ENCODE measurements at regions not wholly inside any gene's neighbourhood (a gene's known extent, or its start where the extent isn't known, plus 50 kb on each side); places are given as distances from the start of the nearest gene placed in this dataset.

- no peaks in the 10 kb centered on the region for H3K4me1 ChIP-seq (ENCODE audit: insufficient read depth)
- DNase-seq (ENCODE audit: low spot score) = no peak
- H3K79me2 ChIP-seq = no peaks in the 10 kb centered on the region
- no peak overlapping the region for H3K4me2 ChIP-seq
- 100% methylated on average over 1 of the region's 1 CpG for WGBS (ENCODE audit: low lambda C conversion rate, missing lambda C conversion rate)
- no peaks in the 10 kb centered on the region for H3K27me3 ChIP-seq
- H3K9me2 ChIP-seq (replicated peaks; ENCODE audit: insufficient read depth) = no peaks in the 10 kb centered on the region
- no peak for TF ChIP-seq EZH2phosphoT487 (IDR thresholded peaks at IDR 0.05; ENCODE audit: low read depth, severe bottlenecking, unreplicated experiment)
- TF ChIP-seq EZH2 (IDR thresholded peaks at IDR 0.05; ENCODE audit: borderline replicate concordance) = no peak
- no peak for TF ChIP-seq CTCF (IDR thresholded peaks at IDR 0.05; ENCODE audit: poor library complexity)
- no peaks in the 10 kb centered on the region for H3K9me3 ChIP-seq (ENCODE audit: low read depth)
- H3K36me3 ChIP-seq (replicated peaks; ENCODE audit: insufficient read depth, low read depth) = no peaks in the 10 kb centered on the region
- H4K20me1 ChIP-seq (ENCODE audit: insufficient read depth, poor library complexity, severe bottlenecking) = no peaks in the 10 kb centered on the region
- no peak overlapping the region for H2AFZ ChIP-seq
- H3K4me3 ChIP-seq = no peak overlapping the region
- H3K27ac ChIP-seq = no peak overlapping the region
These were observed 96.8 kb upstream of the PJA2 start for GRCh38 chr5:109506556-109506955.

- Histone ChIP-seq H3K79me2 (no peaks in the 10 kb centered on the region), H3K36me3 (replicated peaks; ENCODE audit: insufficient read depth, low read depth) (no peaks in the 10 kb centered on the region), H3K27me3 (no peaks in the 10 kb centered on the region), H3K4me3 (no peak overlapping the region), H3K4me1 (ENCODE audit: insufficient read depth) (no peaks in the 10 kb centered on the region), H3K9me2 (replicated peaks; ENCODE audit: insufficient read depth) (no peaks in the 10 kb centered on the region), H3K9me3 (ENCODE audit: low read depth) (no peaks in the 10 kb centered on the region), H4K20me1 (ENCODE audit: insufficient read depth, poor library complexity, severe bottlenecking) (no peaks in the 10 kb centered on the region), H3K4me2 (no peak overlapping the region), H2AFZ (no peak overlapping the region), H3K27ac (no peak overlapping the region)
- TF ChIP-seq CTCF (IDR thresholded peaks at IDR 0.05; ENCODE audit: poor library complexity) (no peak), EZH2phosphoT487 (IDR thresholded peaks at IDR 0.05; ENCODE audit: low read depth, severe bottlenecking, unreplicated experiment) (no peak), EZH2 (IDR thresholded peaks at IDR 0.05; ENCODE audit: borderline replicate concordance) (no peak)
- peak; percentile 7 for DNase-seq (ENCODE audit: low spot score)
- WGBS (ENCODE audit: low lambda C conversion rate, missing lambda C conversion rate) = 78% methylated on average over 3 of the region's 3 CpGs
These were observed 86.3 kb upstream of the PJA2 start for GRCh38 chr5:109496112-109496511.

GRCh38 chr5:109487753-109488420 lies 78.1 kb upstream of the PJA2 start:
- no peak for DNase-seq (ENCODE audit: low spot score)
- Histone ChIP-seq H4K20me1 (ENCODE audit: insufficient read depth, poor library complexity, severe bottlenecking) (no peaks in the 10 kb centered on the region), H3K4me2 (no peak overlapping the region), H3K27me3 (no peaks in the 10 kb centered on the region), H3K4me3 (no peak overlapping the region), H2AFZ (no peak overlapping the region), H3K79me2 (no peaks in the 10 kb centered on the region), H3K9me2 (replicated peaks; ENCODE audit: insufficient read depth) (no peaks in the 10 kb centered on the region), H3K4me1 (ENCODE audit: insufficient read depth) (peaks cover 13% of the 10 kb centered on the region), H3K9me3 (ENCODE audit: low read depth) (no peaks in the 10 kb centered on the region), H3K27ac (no peak overlapping the region), H3K36me3 (replicated peaks; ENCODE audit: insufficient read depth, low read depth) (no peaks in the 10 kb centered on the region)
- 99% methylated on average over 36 of the region's 65 CpGs for WGBS (ENCODE audit: low lambda C conversion rate, missing lambda C conversion rate)
- TF ChIP-seq CTCF (IDR thresholded peaks at IDR 0.05; ENCODE audit: poor library complexity) (no peak), EZH2phosphoT487 (IDR thresholded peaks at IDR 0.05; ENCODE audit: low read depth, severe bottlenecking, unreplicated experiment) (no peak)

Data from hepatocyte (in vitro differentiated cells).